IPS DF 19.7 (cell line): ENCODE measurements at regions not wholly inside any gene's neighbourhood (a gene's known extent, or its start where the extent isn't known, plus 50 kb on each side); places are given as distances from the start of the nearest gene placed in this dataset.
"Not testable (repeated sequence)": the region's sequence is repeated elsewhere in the genome, so short reads cannot be mapped to it uniquely, and the experiment has no call there.

Source experiments
- DNase-seq: peaks from one replicate; pipeline ENCODE4 v3.0.0-alpha.2; 2013; ENCODE audit warnings: low read depth, low spot score

DNA sequence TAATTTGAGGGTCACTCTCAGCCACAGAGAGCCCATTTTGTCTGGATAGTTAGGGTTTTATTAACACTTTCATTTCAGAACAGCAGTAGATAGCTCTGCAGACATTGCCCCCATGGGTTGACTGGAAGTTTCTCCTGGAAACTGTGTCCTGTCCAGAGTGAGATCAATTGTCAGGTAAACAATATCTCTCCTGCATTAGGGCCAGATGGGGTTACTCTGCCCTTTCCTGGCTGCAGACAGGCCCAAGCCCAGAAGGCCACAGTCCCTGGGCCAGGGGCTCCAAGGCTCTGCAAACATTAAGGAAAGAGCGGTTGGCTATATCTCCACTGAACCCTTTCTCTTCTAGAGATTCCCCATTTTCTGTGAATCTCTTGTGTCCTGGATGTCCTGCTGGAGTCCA, 436.8 kb upstream of the PRKX start:
- no peak for DNase-seq

GRCh38 chrX:4129626-4130025, 416.2 kb upstream of the PRKX start:
- no peak for DNase-seq

DNA sequence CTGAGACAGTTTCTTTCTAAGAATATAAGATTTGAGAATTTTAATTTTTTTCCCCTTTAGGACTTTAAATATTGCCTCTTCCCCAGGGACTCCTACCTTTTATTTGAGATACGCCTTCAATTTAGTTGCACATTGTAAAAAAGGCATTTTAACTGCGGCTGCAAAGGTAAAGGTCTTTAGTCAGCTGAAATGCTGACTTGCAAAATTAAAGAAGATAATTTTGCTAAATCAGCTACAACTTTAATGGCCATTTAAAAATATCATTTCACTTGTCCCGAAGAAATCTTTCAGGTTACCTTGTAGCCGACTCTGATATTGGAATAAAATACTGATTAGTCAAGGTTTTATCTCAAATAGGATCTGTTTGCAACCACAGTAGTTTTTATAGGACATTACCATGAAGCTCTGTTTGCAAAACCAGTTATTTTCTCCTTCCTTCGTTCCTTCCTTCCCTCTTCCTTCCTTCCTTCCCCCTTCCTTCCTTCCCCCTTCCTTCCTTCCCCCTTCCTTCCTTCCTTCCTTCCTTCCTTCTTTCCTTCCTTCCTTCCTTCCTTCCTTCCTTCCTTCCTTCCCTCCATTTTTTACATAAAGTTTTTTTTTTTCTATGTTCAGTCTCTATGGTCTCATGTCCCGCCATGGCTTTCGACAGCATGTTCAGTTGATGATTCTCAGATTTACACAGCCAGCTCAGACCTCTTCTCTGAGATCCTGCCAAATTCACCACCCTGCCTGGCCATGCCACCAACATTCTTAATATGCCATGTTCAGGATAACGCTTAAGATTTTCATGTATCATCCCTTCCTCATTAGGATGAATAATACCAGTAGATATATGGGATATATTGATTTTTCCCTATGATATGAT, 405.4 kb upstream of the PRKX start:
- no peak for DNase-seq

- DNase-seq: no peak
These were observed 397.5 kb upstream of the PRKX start for GRCh38 chrX:4110964-4111363.

GRCh38 chrX:4094926-4095325, 381.5 kb upstream of the PRKX start:
- DNase-seq: no peak

DNA sequence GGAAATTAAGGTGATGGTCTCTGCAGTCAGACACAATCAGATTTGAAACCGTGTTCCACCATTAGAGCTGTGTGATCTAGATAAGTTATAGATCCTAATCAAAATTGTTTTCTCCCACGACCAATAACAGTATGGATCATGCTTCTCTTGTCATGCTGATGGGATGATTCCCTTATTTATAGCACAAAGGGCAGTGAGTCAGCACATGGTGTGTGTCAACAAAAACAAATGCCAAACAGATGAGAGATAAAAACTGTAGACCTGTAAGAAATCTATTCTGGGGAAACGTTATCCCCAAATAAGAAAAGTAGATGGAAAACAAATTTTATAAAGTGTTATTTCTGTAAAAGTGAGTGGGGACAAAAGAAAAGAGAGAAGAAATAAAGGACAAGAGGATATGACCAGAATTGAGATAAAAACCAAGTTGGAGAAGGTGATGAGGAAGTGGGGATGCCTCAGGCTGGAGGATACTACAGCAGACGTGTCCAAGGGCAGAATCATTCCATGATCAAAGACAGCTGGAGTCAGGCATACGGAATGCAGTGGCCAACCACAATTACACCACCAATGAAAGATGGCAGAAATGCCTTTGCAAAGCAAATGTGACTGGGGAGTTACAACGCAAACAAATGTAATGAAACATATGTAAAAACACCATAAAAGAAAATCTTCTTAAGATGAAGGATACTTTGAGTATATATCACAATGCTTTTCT, 377.8 kb upstream of the PRKX start:
- no peak for DNase-seq

DNA sequence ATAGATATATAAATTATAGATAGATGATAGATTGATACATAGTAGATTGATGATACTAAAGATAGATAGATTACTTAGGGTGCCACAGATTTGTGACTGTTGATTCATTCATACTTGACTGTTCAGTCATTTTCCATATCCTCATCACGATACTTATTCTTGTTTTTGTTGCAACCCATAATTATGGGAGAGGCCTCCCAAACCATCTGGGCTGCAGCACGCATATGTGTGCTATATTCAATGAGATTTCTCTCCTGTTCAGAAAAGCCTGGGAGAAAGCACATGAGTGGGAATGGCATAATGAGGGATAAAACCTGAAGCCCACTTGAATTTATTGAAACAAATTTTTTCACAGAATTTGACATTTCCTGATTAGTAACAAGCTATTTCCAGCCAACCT, 346.4 kb upstream of the PRKX start:
- DNase-seq: no peak

GRCh38 chrX:4043951-4044350, 330.5 kb upstream of the PRKX start:
- no peak for DNase-seq

DNA sequence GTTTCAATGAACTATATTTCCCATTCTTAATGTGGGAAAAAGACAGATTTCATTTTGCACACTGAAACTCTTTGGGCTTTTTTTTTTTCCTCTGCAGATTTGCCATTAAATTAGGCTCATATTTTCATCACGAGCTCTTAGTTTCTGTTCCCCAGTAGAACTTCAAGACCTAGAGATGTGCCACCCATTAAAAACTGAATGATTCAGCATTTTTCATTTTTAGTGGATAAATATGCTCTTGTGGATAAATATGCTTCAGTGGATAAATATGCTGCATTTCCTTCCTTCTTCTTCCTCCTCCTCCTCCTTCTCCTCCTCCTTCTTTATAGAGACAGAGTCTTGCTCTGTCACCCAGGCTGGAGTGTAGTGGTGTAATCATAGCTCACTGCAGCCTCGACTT, 322.4 kb upstream of the PRKX start:
- DNase-seq: no peak

GRCh38 chrX:4028151-4028550, 314.7 kb upstream of the PRKX start:
- no peak for DNase-seq

- no peak for DNase-seq
These were observed 291.8 kb upstream of the PRKX start for GRCh38 chrX:4005281-4005680.

DNA sequence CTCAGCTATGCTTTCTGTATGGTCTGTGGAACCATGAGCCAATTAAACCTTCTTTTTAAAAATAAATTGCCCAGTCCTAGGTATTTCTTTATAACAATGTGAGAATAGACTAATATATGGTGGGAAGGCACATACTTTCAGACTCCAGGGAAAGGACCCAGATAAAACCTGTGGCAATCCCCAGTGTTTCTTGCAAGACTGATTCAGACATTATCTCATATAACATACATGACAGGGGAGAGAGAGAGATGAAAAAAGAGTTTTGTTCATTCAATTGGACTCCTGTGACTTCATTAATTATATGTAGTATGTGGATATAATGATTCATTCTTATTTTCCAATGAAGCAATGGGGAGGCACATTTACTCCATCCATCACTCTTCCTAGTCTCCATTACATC, 291.4 kb upstream of the PRKX start:
- no peak for DNase-seq

- no peak for DNase-seq
These were observed 280.9 kb upstream of the PRKX start for GRCh38 chrX:3994315-3994714.

DNA sequence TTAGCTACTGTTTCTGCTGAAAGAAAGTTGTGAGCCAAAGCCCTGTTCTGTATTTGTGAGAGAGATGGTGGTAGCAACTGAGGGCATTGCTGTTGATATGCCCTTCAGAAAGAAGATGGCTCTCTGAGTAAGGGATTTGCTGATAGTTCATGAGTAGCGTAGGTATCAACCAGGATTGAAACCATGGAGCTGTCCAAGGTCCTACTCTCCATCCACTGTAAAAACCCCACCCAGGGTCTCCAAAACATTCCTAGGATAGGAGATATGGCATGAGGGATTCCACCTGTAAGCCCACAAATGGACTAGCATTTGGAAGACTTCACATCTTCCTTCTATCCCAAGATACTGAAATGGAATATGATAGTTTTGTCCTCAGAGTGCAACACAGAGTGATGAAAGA, 277.1 kb upstream of the PRKX start:
- DNase-seq: no peak

- not testable (repeated sequence) for DNase-seq
These were observed 258.8 kb upstream of the PRKX start for GRCh38 chrX:3972104-3972858.

GRCh38 chrX:3968749-3969148, 255.3 kb upstream of the PRKX start:
- DNase-seq: no peak

GRCh38 chrX:3963980-3964379, 250.5 kb upstream of the PRKX start:
- no peak for DNase-seq

- no peak for DNase-seq
These were observed 249.3 kb upstream of the PRKX start for GRCh38 chrX:3962511-3963311.

GRCh38 chrX:3960952-3961351, 247.5 kb upstream of the PRKX start:
- no peak for DNase-seq

GRCh38 chrX:3951859-3952258, 238.4 kb upstream of the PRKX start:
- DNase-seq: no peak

- no peak for DNase-seq
These were observed 236.9 kb upstream of the PRKX start for GRCh38 chrX:3950373-3950772.

DNA sequence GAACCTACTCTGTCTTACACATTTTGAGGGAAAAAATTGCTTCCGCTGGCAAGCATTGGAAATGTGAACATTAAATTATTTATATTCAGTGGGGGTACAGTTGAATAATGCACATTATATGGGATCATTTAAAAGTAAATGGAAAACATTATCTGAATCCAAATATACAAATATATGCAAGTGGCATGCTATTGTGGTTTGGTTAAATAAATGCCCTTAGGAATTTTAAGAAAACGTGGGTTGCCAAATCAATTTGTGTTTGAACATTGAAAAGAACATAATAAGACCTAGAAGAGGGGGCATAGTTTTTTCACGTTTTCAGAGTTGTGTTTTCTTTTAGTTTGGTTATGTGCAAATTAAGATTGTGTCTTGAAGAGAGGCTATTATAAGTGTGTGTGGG, 230.5 kb upstream of the PRKX start:
- no peak for DNase-seq
